ENCODE measurements at regions not wholly inside any gene's neighbourhood (a gene's known extent, or its start where the extent isn't known, plus 50 kb on each side); places are given as distances from the start of the nearest gene placed in this dataset.

DNA sequence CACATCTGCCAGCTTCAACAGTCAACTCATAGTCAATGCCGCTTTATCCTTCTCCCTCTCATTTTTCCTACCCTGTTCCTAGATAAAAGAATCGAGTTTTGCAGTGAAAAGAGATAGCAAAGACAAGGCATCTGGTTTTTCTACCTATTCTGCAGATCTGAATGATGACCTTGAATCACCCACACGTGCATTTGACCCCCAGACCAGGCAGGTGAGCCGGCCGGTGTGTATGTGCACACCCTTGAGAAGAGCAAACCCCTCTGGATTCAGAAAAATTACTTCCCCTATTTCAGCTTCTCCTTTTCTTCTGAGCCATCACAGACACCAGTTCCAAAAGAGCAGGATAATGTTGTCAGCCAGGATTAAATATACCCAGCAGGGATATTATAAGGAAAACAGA, 115.6 kb upstream of the ST6GAL2 start:
- Histone ChIP-seq H3K9ac (ENCODE audit: low read length) (no peak overlapping the region), H3K27ac (ENCODE audit: low read length) (no peak overlapping the region), H2AFZ (ENCODE audit: low read length) (no peak overlapping the region), H3K4me1 (ENCODE audit: low read length) (no peaks in the 10 kb centered on the region), H3K4me2 (ENCODE audit: low read depth, low read length, poor library complexity, severe bottlenecking) (no peak overlapping the region), H3K9me2 (replicated peaks; ENCODE audit: insufficient read depth, low read length) (no peaks in the 10 kb centered on the region), H3K9me3 (ENCODE audit: low read length) (no peaks in the 10 kb centered on the region), H3K27me3 (ENCODE audit: low read length) (no peaks in the 10 kb centered on the region), H4K20me1 (ENCODE audit: insufficient read depth, low read depth, low read length) (no peaks in the 10 kb centered on the region), H3K4me3 (ENCODE audit: low read length) (no peak overlapping the region), H3K79me2 (ENCODE audit: low read length) (no peaks in the 10 kb centered on the region), H3K36me3 (ENCODE audit: insufficient read depth, low read length) (no peaks in the 10 kb centered on the region)
- peak; percentile 41 for DNase-seq

DNA sequence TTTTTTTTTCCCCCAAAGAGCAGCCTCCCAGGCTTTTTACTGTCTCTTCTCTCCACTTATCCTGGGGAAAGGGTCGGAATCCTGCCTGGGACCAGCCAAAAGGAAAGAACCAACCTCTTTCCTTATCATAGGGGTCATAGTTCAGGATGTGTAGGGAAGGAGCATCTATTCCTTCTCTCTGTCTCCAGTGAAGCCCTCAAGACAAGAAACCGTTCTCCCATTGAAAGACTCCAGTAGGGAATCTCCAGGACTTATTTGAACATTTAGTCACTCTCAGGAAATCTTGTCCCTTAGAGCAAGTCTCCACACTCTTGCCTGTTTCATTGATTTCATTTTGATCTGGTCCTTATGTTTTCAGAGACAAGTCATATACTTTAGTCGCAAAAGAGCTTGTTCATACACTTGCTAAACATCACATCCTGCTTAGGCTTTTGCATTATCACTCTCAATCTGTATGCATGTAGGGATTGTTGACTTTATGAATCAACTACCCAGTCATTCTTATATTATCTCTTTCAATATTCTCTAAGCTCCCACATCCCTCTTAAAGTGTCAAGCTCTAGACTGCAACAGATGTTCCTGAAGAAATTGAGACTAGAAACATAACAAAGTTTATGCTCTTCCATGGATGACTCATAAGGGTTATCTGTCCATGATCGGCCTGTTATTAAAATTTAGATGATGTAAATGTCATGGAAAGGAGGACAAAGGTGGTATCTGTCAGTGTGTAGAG, 116.2 kb upstream of the ST6GAL2 start:
- Histone ChIP-seq H2AFZ (ENCODE audit: low read length) (no peak overlapping the region), H3K9me3 (ENCODE audit: low read length) (no peaks in the 10 kb centered on the region), H3K36me3 (ENCODE audit: insufficient read depth, low read length) (no peaks in the 10 kb centered on the region), H4K20me1 (ENCODE audit: insufficient read depth, low read depth, low read length) (no peaks in the 10 kb centered on the region), H3K4me2 (ENCODE audit: low read depth, low read length, poor library complexity, severe bottlenecking) (no peak overlapping the region), H3K79me2 (ENCODE audit: low read length) (no peaks in the 10 kb centered on the region), H3K4me1 (ENCODE audit: low read length) (no peaks in the 10 kb centered on the region), H3K4me3 (ENCODE audit: low read length) (no peak overlapping the region), H3K27ac (ENCODE audit: low read length) (no peak overlapping the region), H3K9me2 (replicated peaks; ENCODE audit: insufficient read depth, low read length) (no peaks in the 10 kb centered on the region), H3K9ac (ENCODE audit: low read length) (no peak overlapping the region), H3K27me3 (ENCODE audit: low read length) (no peaks in the 10 kb centered on the region)
- DNase-seq, result peak; percentile 23

- Histone ChIP-seq H3K4me3 (ENCODE audit: low read length) (no peak overlapping the region), H2AFZ (ENCODE audit: low read length) (no peak overlapping the region), H3K9me2 (replicated peaks; ENCODE audit: insufficient read depth, low read length) (no peaks in the 10 kb centered on the region), H3K36me3 (ENCODE audit: insufficient read depth, low read length) (no peaks in the 10 kb centered on the region), H4K20me1 (ENCODE audit: insufficient read depth, low read depth, low read length) (no peaks in the 10 kb centered on the region), H3K9me3 (ENCODE audit: low read length) (no peaks in the 10 kb centered on the region), H3K4me2 (ENCODE audit: low read depth, low read length, poor library complexity, severe bottlenecking) (no peak overlapping the region), H3K9ac (ENCODE audit: low read length) (no peak overlapping the region), H3K79me2 (ENCODE audit: low read length) (no peaks in the 10 kb centered on the region), H3K27ac (ENCODE audit: low read length) (no peak overlapping the region), H3K27me3 (ENCODE audit: low read length) (no peaks in the 10 kb centered on the region), H3K4me1 (ENCODE audit: low read length) (no peaks in the 10 kb centered on the region)
- peak; percentile 32 for DNase-seq
Measured at GRCh38 chr2:107002735-107003134, 116.8 kb upstream of the ST6GAL2 start.

DNA sequence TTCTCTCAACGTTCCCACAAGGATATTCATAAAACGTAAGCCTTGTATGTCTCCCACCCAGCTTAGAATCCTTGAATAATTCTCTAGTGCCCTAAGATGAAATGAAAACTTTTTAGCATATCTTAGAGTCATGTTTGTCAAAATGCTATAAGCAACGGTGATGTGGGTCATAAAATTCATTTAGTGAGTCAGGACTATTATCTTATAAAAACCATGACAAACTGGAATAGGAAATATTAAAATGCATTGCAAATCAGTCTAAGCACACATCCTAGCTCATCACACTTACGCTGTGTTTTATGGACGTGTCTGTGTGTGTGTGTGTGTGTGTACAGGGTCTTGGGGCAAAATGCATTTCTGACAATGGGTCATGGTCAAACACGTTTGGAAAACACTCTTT, 119.9 kb upstream of the ST6GAL2 start:
- H3K27ac ChIP-seq (ENCODE audit: low read length), result no peak overlapping the region
- no peaks in the 10 kb centered on the region for H3K36me3 ChIP-seq (ENCODE audit: insufficient read depth, low read length)
- no peak for DNase-seq
- no peak overlapping the region for H3K4me2 ChIP-seq (ENCODE audit: low read depth, low read length, poor library complexity, severe bottlenecking)
- H3K9me2 ChIP-seq (replicated peaks; ENCODE audit: insufficient read depth, low read length), result no peaks in the 10 kb centered on the region
- H3K4me1 ChIP-seq (ENCODE audit: low read length), result no peaks in the 10 kb centered on the region
- no peak overlapping the region for H3K9ac ChIP-seq (ENCODE audit: low read length)
- H4K20me1 ChIP-seq (ENCODE audit: insufficient read depth, low read depth, low read length), result no peaks in the 10 kb centered on the region
- H3K27me3 ChIP-seq (ENCODE audit: low read length), result no peaks in the 10 kb centered on the region
- H2AFZ ChIP-seq (ENCODE audit: low read length), result no peak overlapping the region
- no peaks in the 10 kb centered on the region for H3K9me3 ChIP-seq (ENCODE audit: low read length)
- no peak overlapping the region for H3K4me3 ChIP-seq (ENCODE audit: low read length)
- H3K79me2 ChIP-seq (ENCODE audit: low read length), result no peaks in the 10 kb centered on the region

DNA sequence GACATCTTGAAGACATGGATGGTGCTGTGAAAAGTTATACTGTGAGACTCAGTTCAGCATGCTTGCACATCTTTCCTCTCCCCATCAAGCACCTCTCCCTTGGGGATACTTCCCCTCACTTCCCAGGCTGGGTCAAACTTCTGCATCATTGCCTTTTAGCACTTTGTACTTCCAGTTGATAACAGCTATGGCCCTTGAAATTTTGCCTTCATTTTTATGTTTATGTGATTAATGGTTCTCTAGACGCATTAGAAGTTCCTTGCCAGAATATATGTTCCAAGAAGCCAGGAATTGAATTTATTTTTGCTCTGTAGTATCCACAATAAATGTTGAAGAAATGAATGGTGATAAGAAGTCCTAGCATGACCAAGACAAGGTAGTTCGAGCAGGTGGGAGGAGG, 120.9 kb upstream of the ST6GAL2 start:
- Histone ChIP-seq H3K9me2 (replicated peaks; ENCODE audit: insufficient read depth, low read length) (no peaks in the 10 kb centered on the region), H3K36me3 (ENCODE audit: insufficient read depth, low read length) (no peaks in the 10 kb centered on the region), H3K9me3 (ENCODE audit: low read length) (no peaks in the 10 kb centered on the region), H2AFZ (ENCODE audit: low read length) (no peak overlapping the region), H3K27me3 (ENCODE audit: low read length) (no peaks in the 10 kb centered on the region), H3K4me3 (ENCODE audit: low read length) (no peak overlapping the region), H3K4me1 (ENCODE audit: low read length) (no peaks in the 10 kb centered on the region), H3K9ac (ENCODE audit: low read length) (no peak overlapping the region), H3K4me2 (ENCODE audit: low read depth, low read length, poor library complexity, severe bottlenecking) (no peak overlapping the region), H3K79me2 (ENCODE audit: low read length) (no peaks in the 10 kb centered on the region), H4K20me1 (ENCODE audit: insufficient read depth, low read depth, low read length) (no peaks in the 10 kb centered on the region), H3K27ac (ENCODE audit: low read length) (no peak overlapping the region)
- DNase-seq, result no peak

GRCh38 chr2:107007927-107008326, 122.0 kb upstream of the ST6GAL2 start:
- DNase-seq, result no peak
- Histone ChIP-seq H3K36me3 (ENCODE audit: insufficient read depth, low read length) (no peaks in the 10 kb centered on the region), H3K9me3 (ENCODE audit: low read length) (no peaks in the 10 kb centered on the region), H3K27me3 (ENCODE audit: low read length) (no peaks in the 10 kb centered on the region), H3K4me1 (ENCODE audit: low read length) (no peaks in the 10 kb centered on the region), H4K20me1 (ENCODE audit: insufficient read depth, low read depth, low read length) (no peaks in the 10 kb centered on the region), H3K9me2 (replicated peaks; ENCODE audit: insufficient read depth, low read length) (no peaks in the 10 kb centered on the region), H3K4me2 (ENCODE audit: low read depth, low read length, poor library complexity, severe bottlenecking) (no peak overlapping the region), H3K79me2 (ENCODE audit: low read length) (no peaks in the 10 kb centered on the region), H3K27ac (ENCODE audit: low read length) (no peak overlapping the region), H3K4me3 (ENCODE audit: low read length) (no peak overlapping the region), H2AFZ (ENCODE audit: low read length) (no peak overlapping the region), H3K9ac (ENCODE audit: low read length) (no peak overlapping the region)

DNA sequence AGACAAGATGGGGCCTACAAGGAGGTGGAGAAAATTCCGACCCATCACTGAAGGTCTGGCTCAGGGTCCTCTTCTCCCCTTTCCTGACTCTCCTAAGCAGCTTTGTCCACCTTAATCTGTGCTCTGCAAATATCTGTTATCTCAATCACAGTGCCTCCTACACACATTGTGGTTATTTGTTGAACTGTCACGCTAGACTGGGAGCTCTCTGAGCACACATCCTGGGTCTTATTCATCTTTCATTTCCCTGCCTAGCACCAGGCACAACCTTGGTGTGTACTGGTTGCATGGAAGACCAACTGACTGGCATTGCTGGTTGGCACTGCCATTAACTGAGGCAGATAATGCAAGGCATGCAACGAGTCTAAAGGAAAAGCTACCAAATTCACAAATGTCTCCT, 122.9 kb upstream of the ST6GAL2 start:
- DNase-seq, result no peak
- H3K9me3 ChIP-seq (ENCODE audit: low read length), result no peaks in the 10 kb centered on the region
- H2AFZ ChIP-seq (ENCODE audit: low read length), result no peak overlapping the region

DNA sequence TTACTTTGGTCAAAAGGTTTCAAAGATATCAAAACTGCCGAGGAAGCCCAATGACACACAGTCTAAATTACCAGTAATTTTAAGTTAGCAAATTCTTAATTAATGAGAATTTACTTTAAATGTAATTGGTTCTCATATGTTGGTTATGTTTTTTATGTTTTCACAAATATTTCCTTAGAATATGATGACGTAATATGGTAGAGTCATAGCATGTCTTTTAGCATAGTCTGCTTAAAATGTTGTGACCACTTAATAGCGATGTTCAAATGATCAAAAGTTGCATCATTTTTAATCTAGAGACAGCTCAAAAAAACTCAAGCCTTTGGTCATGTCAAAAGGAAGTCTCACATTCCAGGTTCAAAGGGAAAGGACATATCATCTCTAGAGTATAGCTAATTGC, 123.3 kb upstream of the ST6GAL2 start:
- Histone ChIP-seq H3K27ac (ENCODE audit: low read length) (no peak overlapping the region), H3K9ac (ENCODE audit: low read length) (no peak overlapping the region), H3K9me2 (replicated peaks; ENCODE audit: insufficient read depth, low read length) (no peaks in the 10 kb centered on the region), H3K27me3 (ENCODE audit: low read length) (no peaks in the 10 kb centered on the region), H3K4me2 (ENCODE audit: low read depth, low read length, poor library complexity, severe bottlenecking) (no peak overlapping the region), H2AFZ (ENCODE audit: low read length) (no peak overlapping the region), H3K36me3 (ENCODE audit: insufficient read depth, low read length) (no peaks in the 10 kb centered on the region), H3K4me1 (ENCODE audit: low read length) (no peaks in the 10 kb centered on the region), H3K79me2 (ENCODE audit: low read length) (no peaks in the 10 kb centered on the region), H3K9me3 (ENCODE audit: low read length) (no peaks in the 10 kb centered on the region), H4K20me1 (ENCODE audit: insufficient read depth, low read depth, low read length) (no peaks in the 10 kb centered on the region), H3K4me3 (ENCODE audit: low read length) (no peak overlapping the region)
- no peak for DNase-seq

More for the DNA sequence above, 122.9 kb upstream of the ST6GAL2 start:
- H3K9ac ChIP-seq (ENCODE audit: low read length), result no peak overlapping the region
- H3K79me2 ChIP-seq (ENCODE audit: low read length), result no peaks in the 10 kb centered on the region
- no peaks in the 10 kb centered on the region for H3K4me1 ChIP-seq (ENCODE audit: low read length)
- no peaks in the 10 kb centered on the region for H3K36me3 ChIP-seq (ENCODE audit: insufficient read depth, low read length)
- no peak overlapping the region for H3K4me2 ChIP-seq (ENCODE audit: low read depth, low read length, poor library complexity, severe bottlenecking)
- H3K9me2 ChIP-seq (replicated peaks; ENCODE audit: insufficient read depth, low read length), result no peaks in the 10 kb centered on the region
- no peak overlapping the region for H3K4me3 ChIP-seq (ENCODE audit: low read length)
- no peaks in the 10 kb centered on the region for H3K27me3 ChIP-seq (ENCODE audit: low read length)
- H4K20me1 ChIP-seq (ENCODE audit: insufficient read depth, low read depth, low read length), result no peaks in the 10 kb centered on the region
- H3K27ac ChIP-seq (ENCODE audit: low read length), result no peak overlapping the region

All from Karpas-422 (cell line).